Transverse colon (tissue), 4 donors: ENCODE measurements at regions not wholly inside any gene's neighbourhood (a gene's known extent, or its start where the extent isn't known, plus 50 kb on each side); places are given as distances from the start of the nearest gene placed in this dataset.

ENCODE experiments used
- DNase-seq: peaks from one replicate; pipeline ENCODE4 v3.0.0-alpha.2; 2019
- H3K27ac ChIP-seq, 4 donors: fragments of 200-600 bp; sonication (generic); 2 replicates each; pipeline ENCODE4 v1.5.1; 2016 to 2018; ENCODE audit warnings: inconsistent platforms in 4 of 4
- H3K27me3 ChIP-seq: fragments of 200-600 bp; sonication (generic); 2 replicates; pipeline ENCODE4 v1.5.1; 2017; ENCODE audit warnings: inconsistent platforms
- H3K36me3 ChIP-seq, 4 donors: fragments of 200-600 bp; sonication (generic); 2 replicates each; pipeline ENCODE4 v1.5.1; 2017 to 2019; ENCODE audit warnings: inconsistent platforms in 4 of 4
- H3K4me1 ChIP-seq, 4 donors: fragments of 200-600 bp; sonication (generic); 2 replicates each; pipeline ENCODE4 v1.5.1; 2017 to 2020; ENCODE audit warnings: inconsistent platforms in 4 of 4
- H3K4me3 ChIP-seq, 4 donors: fragments of 200-600 bp; sonication (generic); 1 replicate in 1 of 4; 2 replicates in 3 of 4; pipeline versions ENCODE4 v1.5.1 to v1.6.1; 2017 to 2019; ENCODE audit warnings: inconsistent platforms in 4 of 4
- H3K9me3 ChIP-seq, 2 donors: fragments of 200-600 bp; sonication (generic); 2 replicates each; pipeline ENCODE4 v1.5.1; 2017 to 2019; ENCODE audit warnings: inconsistent platforms in 2 of 2
- CTCF ChIP-seq, 5 experiments: fragments of 200-600 bp in 3 of 5; fragments of 450-650 bp in 2 of 5; sonication (generic) in 3 of 5; IDR thresholded peaks; 1 replicate in 2 of 5; 2 replicates in 3 of 5; pipeline ENCODE4 v1.5.1; 2016 to 2017; ENCODE audit warnings: antibody characterized with exemption in 5 of 5, inconsistent platforms in 3 of 5, mild to moderate bottlenecking in 2 of 5, moderate library complexity in 1 of 5
- EP300 ChIP-seq: sonication (generic); formaldehyde crosslinking; IDR thresholded peaks from one replicate; pipeline ENCODE4 v1.6.1; 2017; ENCODE audit warnings: antibody characterized with exemption, low read depth
- POLR2A ChIP-seq: fragments of 450-650 bp; IDR thresholded peaks from one replicate; pipeline ENCODE4 v1.6.1; 2016; ENCODE audit warnings: antibody characterized with exemption, mild to moderate bottlenecking, moderate library complexity
- POLR2AphosphoS5 ChIP-seq, 3 donors: sonication (generic); formaldehyde crosslinking; IDR thresholded peaks; one replicate each; pipeline ENCODE4 v1.6.1; 2016; ENCODE audit warnings: antibody characterized with exemption in 3 of 3
- WGBS, 2 donors: methylation state at CpG; one replicate each; pipeline ENCODE4 v1.1.5; 2018; ENCODE audit warnings: low coverage in 1 of 2; 5-methylcytosine and 5-hydroxymethylcytosine counted together
- in situ Hi-C, 4 donors: fragments of 200-750 bp; cut with MboI; loops; one replicate each; pipeline versions ENCODE4 v1.15.0 to v1.15.1; 2017; ENCODE audit warnings: low sequenced_read_pairs in 3 of 4, low pct_ligation_motif_present in 1 of 4, low pct_unique_long_range_greater_than_20kb in 1 of 4
- intact Hi-C: fragments of 100-400 bp; cut with DNase I; formaldehyde crosslinking; loops from one replicate; pipeline ENCODE4 v1.15.1; 2023; ENCODE audit warnings: low total_unique reads

GRCh38 chr13:40494513-40494912, 171.9 kb downstream of the FOXO1 start:
- Histone ChIP-seq H3K36me3 (no peaks in the 10 kb centered on the region), H3K4me3 (no peak overlapping the region), H3K27me3 (no peaks in the 10 kb centered on the region), H3K27ac (no peak overlapping the region), H3K9me3 (no peaks in the 10 kb centered on the region), H3K4me1 (peaks cover 0 to 11% (median 0%) of the 10 kb centered on the region in 4 donors)
- no peak for TF ChIP-seq EP300
- TF ChIP-seq CTCF (IDR thresholded peaks at IDR 0.05), result no peak
- TF ChIP-seq POLR2A, result no peak
- no peak for TF ChIP-seq POLR2AphosphoS5 (IDR thresholded peaks at IDR 0.05)
- no peak for DNase-seq
- in situ Hi-C loops, result no loop called here
- 47 to 59% methylated on average over 2 of the region's 2 CpGs for WGBS, 2 donors
- intact Hi-C loops, result loop anchor here (5.0 kb wide), 1 partner anchor 1292 kb away; no protein-coding TSS in a partner anchor

- no peaks in the 10 kb centered on the region for H3K9me3 ChIP-seq
- intact Hi-C loops, result loop anchor here (5.0 kb wide), 1 partner anchor 1293 kb away; no protein-coding TSS in a partner anchor
- peaks cover 0 to 6% (median 0%) of the 10 kb centered on the region in 4 donors for H3K4me1 ChIP-seq
- no peaks in the 10 kb centered on the region for H3K36me3 ChIP-seq
- in situ Hi-C loops, result no loop called here
- TF ChIP-seq CTCF (IDR thresholded peaks at IDR 0.05) (no peak), EP300 (no peak), POLR2AphosphoS5 (IDR thresholded peaks at IDR 0.05) (no peak), POLR2A (no peak)
- DNase-seq, result no peak
- no peaks in the 10 kb centered on the region for H3K27me3 ChIP-seq
- H3K4me3 ChIP-seq, result no peak overlapping the region
- 80 to 86% methylated on average over 6 to 8 of the region's 8 CpGs for WGBS, 2 donors
- H3K27ac ChIP-seq, result no peak overlapping the region
Observed at GRCh38 chr13:40494946-40495620, 171.4 kb downstream of the FOXO1 start.

GRCh38 chr13:40495621-40496001, 170.8 kb downstream of the FOXO1 start:
- intact Hi-C loops (no loop called here), in situ Hi-C loops (no loop called here)
- 69% methylated on average over 7 of the region's 7 CpGs; no CpG with 5 or more reads in 1 of the 2 donors for WGBS, 2 donors
- Histone ChIP-seq H3K27me3 (no peaks in the 10 kb centered on the region), H3K4me1 (peaks cover 0 to 3% (median 0%) of the 10 kb centered on the region in 4 donors), H3K4me3 (no peak overlapping the region), H3K9me3 (no peaks in the 10 kb centered on the region), H3K27ac (no peak overlapping the region), H3K36me3 (no peaks in the 10 kb centered on the region)
- TF ChIP-seq CTCF (IDR thresholded peaks at IDR 0.05) (no peak), EP300 (no peak), POLR2A (no peak), POLR2AphosphoS5 (IDR thresholded peaks at IDR 0.05) (no peak)
- DNase-seq, result no peak

GRCh38 chr13:40496035-40496810, 170.2 kb downstream of the FOXO1 start:
- no peak for DNase-seq
- in situ Hi-C loops (no loop called here), intact Hi-C loops (no loop called here)
- Histone ChIP-seq H3K27ac (no peak overlapping the region), H3K9me3 (no peaks in the 10 kb centered on the region), H3K4me1 (peaks cover 0 to 3% (median 0%) of the 10 kb centered on the region in 4 donors), H3K4me3 (no peak overlapping the region), H3K27me3 (no peaks in the 10 kb centered on the region), H3K36me3 (no peaks in the 10 kb centered on the region)
- no peak for TF ChIP-seq CTCF (IDR thresholded peaks at IDR 0.05)
- TF ChIP-seq POLR2A, result no peak
- TF ChIP-seq EP300, result no peak
- no peak for TF ChIP-seq POLR2AphosphoS5 (IDR thresholded peaks at IDR 0.05)
- 76 to 92% methylated on average over 4 to 8 of the region's 8 CpGs for WGBS, 2 donors
